HG03280 (cell line): ENCODE measurements at regions not wholly inside any gene's neighbourhood (a gene's known extent, or its start where the extent isn't known, plus 50 kb on each side); places are given as distances from the start of the nearest gene placed in this dataset.
"Not testable (repeated sequence)": the region's sequence is repeated elsewhere in the genome, so short reads cannot be mapped to it uniquely, and the experiment has no call there.

Experiments
- ATAC-seq: cut with Tn5 transposase; IDR thresholded peaks from one replicate; pipeline ENCODE4 v1.9.1; 2021; ENCODE audit warnings: mild to moderate bottlenecking, moderate library complexity; ENCODE audit not compliant: unreplicated experiment

DNA sequence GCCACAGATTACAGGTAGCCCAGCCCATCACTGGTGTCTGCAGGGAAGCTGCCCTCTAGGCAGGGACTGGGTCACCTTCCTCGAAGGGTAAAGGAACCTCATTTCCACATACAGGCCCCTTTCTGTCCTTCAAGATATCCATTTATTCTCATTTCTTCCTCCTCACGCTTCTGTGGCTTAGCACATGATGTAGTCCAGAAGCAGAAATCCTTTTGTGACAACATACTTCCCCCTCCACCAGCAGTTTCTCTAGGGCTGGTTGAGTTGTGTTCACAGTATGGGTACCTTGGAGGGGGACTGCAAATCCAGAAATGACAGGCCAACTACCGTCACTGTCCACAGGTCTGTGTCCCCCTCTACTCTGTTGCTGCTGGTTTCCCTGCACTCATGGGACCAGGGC is 364.9 kb downstream of the ANAPC1 start:
- ATAC-seq: no peak

DNA sequence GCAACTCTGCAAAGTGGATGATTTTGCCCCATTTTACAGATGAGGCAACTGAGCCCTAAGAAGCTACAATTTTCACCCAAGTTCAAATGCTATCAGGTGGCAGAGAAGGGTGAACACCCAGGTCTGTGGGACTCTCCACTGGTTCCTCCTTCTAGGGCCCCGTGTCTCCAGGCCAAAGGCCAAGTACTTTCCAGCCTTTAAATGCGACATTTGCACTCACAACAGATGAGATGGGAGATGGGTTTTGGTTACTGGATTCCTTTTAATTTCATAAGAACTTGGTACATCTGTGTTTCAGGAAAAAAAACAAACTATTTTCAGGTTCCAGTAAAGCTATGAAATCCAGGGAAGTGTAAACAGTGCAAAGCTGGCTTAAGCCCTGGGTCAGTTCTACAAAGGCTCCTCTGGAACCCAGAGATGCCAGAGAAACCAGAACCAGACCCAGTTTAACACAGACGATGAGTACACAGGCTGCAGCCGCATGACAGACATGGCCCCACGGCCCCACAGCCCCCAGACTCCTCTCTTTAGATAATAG is 361.7 kb downstream of the ANAPC1 start:
- ATAC-seq: no peak

DNA sequence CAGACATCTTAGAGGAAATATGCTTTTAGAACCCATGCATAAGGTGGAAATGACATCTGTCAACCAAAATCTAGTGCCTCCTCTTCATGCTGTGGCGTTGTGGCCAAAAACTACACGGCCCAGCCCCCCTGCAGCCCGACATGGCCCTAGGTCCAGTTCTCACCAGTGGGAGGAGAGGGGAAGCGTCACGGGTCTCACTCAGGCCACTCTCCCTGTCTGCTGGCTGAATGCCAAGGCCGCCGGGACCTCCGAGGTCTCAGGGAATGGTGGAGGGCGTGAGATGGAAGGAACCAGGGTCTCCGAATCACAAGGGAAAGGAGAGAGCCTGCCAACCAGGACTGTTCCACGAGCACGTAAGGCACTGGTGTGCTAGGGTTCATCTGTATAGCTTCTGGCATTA is 361.0 kb downstream of the ANAPC1 start:
- ATAC-seq: no peak

DNA sequence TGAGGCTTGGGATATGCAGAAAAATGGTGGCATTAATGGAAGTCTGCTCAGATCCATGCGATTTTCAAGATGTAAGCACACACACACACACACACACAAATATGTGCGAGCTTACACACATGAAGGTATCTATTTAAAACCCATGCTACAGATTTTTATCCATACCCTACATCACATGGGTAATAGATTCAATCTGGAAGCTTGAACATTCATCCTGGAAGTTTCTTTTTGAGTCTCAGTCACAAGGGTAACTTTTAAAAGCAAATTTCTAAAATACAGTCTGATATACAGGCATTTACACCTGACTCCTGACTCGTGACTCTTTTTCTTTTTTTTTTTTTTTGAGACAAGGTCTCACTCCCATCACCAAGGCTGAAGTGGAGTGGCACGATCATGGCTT is 359.0 kb downstream of the ANAPC1 start:
- not testable (repeated sequence) for ATAC-seq

DNA sequence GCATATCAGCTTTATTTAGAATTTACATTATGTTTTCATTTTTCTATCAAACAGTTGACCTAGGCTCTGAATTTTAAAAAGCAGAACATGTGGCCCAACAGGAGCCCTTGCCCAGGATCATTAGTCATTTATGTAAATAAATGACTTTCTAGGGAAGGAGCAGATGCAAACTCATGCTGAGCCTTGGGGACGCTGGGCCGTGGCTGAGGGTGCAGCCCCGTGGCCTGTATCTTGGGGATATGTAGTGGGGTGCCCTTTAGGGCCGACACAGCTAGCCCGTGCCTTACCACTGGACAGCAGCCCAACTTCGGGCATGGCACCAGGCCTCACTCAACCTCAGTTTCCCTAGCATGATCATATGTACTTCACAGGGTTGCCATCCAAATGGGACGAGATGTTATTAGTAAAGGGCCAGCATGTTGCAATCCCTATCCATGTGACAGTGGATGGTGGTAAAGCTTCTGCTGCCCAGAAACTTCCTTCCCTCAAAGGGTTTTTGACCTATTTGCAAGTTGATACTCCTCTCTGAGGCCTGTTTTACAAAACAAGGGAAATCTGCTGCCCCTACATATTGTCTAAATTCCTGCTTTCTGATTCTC is 357.9 kb downstream of the ANAPC1 start:
- not testable (repeated sequence) for ATAC-seq

DNA sequence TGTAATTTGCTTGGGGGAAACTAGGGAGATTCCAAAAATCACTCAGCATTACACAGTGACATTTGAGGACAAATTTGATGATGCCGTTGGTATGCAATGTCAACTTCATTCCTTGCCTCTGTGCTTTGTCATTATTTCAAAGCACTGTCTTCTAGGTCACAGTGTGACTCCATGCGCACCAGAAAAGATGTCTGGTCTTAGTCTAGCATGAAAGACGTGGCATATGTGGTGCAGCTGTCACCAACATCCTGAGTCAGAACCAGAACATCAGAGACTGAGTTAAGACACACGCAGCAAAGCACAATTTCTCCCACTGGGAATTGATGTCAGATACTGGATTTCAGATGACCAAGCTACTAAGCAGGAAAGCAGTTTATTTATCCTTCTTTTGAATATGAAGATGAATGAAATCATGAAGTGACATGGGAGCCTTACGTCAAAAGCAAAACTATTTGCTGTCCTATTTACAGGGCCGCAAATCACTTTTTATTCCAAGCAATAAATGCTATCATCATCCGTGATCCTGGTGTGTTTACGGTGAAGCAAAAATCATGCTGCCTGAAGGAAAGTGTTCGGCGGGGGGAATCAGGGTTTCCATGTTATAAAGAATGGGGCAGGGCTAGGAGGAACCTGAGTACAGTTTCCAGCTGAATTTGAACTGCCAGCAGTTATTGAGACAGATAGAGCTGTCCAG is 356.1 kb downstream of the ANAPC1 start:
- ATAC-seq: not testable (repeated sequence)

DNA sequence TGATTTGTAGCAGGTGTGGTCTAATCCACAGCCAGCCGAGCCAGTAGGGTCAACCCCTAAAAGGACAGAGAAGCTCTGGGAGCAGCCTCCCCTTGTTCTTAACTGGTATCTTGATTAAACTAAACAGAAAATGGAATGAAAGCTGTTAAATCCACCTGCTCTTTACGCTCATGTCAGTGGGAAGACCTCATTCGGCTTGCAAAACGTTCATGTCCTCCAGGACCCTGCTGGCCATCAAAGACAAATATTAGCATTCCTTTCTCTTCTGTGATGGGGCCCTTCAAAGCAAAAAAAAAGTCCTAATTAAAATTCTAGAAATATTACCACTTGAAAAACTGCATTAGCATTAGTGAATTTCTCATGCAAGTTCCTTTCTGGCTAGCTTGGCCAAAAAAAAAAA is 355.0 kb downstream of the ANAPC1 start:
- ATAC-seq: not testable (repeated sequence)

DNA sequence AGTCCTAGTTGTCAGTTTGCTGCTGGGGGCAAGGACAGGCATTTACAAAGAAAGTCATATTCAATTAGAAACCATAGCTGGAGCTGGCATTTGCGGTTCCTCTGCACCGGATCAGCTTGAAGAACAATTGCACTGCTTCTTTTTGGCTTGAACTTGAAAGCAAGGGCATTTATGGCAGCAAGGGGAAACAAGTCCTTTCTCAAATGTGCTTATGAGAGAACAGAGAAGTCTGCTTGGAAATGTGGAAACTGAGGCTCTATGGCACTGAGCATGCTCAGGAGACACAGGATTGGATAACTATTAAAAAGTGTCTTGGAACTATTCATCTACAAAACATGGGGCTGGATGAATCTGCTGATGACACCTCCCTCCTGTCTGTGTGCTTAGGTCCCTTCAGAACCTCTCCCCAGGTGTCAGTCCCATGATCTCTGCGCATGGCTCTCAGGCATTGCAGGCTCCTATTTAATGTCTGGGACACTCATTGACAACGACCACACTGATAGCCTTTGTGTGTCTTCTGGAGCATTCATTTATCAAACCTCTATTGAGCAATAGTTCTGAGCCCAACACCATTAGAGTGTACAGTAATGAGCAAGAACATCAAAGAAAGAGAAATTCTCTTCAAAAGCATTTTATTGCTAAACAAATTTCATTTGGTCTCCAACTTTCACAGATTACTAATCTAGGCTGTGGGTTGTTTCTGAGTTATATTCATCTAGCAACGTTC is 353.6 kb downstream of the ANAPC1 start:
- not testable (repeated sequence) for ATAC-seq

DNA sequence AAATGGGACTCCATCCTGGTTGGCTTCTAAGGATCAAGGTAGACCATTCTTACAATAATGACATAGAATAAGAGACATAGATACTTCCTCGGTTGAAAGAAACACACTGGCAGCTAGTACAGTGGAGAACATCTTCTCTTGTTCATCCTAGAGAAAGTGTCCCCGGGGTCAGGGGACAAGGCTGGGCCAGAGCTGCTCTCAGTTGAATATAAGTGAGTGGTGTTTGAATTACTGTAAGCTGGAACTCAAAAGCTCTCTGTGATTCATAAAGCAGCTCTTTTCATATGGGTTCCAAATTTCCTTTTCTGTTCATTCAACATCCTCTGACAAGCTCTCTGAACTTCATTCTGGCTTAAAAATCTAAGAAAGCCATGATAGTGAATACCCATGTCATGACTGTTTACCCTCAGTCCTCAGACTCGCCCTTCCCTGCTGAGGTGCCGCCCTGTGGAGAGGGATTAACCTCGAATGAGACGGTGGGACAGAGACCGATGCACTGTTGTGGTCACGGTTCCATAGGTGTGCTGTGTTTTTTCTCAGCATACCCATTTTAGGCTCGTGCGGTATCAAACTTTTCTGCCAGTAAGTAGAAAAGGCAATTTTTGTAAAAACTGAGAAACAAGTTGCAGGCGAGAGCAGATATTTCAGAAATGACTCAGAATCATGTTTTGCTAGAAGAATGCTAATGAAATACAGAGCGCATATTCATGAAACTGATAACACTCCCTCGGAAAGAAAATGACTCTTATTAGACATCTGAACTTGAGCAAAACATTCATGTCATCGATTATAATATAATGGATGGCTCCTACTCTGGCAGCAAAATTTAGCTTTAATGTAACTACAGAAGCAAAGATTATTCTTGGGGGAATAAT is 351.1 kb downstream of the ANAPC1 start:
- not testable (repeated sequence) for ATAC-seq

DNA sequence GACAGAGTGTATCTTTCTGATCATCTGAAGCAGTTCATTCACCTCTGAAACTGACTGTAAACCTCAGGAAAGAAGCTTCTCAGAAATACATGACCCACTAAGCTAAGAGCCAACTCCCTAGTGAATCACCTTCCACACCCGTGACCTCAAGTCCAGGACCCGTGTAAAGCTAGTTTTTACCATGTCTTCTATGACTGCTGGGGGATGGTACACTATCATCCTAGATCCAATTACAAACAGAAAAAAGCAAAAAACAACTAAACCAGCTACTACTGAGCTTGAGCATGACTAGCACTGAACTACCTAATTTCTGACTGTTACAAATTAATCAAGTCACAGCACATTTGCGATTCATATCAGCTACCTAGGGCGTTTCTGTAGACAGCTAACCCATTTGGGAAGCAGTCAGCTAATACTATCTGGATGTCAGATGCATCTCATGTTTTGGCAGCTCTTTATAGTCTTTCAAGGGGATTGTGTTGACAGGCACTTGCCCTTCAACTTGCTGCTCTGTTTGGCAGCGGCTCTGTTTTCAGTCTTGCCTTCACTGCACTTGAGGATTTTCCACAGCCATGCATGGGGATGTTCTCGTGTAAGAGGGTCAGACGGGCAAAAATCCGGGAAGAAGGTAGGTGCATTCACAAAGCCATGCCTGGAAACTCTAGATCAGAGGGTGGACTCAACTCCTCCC is 350.3 kb downstream of the ANAPC1 start:
- not testable (repeated sequence) for ATAC-seq

DNA sequence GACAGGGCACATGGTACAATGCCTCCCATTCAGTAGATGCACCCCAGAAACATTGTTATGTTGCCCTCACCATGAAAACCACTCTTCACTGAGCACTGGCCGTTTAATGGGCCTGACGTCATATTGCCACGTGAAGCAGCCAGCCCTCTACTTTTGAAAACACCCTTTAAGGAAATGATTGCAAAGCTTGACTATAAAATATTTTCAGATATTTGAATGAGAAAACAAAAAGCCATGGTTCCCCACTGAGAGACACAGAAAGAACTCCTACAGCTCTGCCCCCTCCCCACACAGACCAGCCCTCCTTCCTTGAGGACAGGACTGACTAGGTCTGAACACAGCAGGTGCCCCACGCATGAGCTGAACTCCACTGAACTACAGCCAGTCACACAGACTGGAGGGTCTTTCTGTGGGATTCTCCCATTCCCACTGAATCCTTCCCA is 349.1 kb downstream of the ANAPC1 start:
- ATAC-seq: no peak

DNA sequence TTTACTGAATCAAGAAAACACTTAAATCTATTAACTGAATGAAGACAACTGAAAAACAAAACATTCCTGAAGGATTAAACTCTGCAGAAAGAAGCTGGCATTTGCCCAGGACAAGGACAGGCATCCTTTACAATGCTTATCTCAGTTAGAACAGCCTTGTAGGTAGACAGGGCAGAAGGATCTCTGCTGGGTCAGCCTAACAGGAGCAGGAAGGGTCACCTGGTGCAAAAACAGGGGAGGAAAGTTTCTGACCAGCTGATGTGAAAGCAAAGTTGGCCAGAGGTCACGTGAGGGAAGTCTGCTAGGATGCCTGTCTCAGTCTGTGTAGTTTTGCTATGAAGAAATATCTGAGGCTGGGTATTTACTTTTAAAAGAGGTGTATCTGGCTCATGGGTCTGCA is 348.6 kb downstream of the ANAPC1 start:
- ATAC-seq: no peak

DNA sequence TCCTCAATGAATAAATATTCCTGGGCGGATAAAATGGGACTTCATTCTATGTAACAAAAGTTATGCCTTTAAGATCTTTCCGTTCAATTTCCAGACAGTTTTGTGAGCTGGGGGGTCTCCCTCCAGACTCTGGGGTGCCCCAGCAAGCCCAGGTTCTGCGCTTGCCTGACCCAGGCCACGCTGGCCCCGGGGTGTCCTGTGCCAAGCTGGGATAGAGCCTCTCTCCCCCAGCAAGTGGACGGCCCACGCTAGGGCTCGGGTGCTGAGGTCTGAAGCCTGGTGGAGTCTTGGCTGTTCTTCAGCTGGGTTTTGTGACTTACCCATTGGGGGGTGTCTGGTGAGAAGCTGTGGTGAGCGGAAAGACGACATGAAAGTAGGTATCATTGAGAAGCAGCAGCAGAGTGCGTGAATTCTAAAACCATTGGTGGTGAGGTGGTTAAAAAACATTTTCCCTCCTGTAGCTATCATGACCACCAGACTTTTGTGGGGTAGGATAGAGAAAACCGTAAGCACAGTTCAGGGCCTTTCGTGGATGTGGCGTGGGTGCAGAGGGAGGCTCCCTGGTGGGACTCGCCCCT is 346.8 kb downstream of the ANAPC1 start:
- ATAC-seq: no peak

DNA sequence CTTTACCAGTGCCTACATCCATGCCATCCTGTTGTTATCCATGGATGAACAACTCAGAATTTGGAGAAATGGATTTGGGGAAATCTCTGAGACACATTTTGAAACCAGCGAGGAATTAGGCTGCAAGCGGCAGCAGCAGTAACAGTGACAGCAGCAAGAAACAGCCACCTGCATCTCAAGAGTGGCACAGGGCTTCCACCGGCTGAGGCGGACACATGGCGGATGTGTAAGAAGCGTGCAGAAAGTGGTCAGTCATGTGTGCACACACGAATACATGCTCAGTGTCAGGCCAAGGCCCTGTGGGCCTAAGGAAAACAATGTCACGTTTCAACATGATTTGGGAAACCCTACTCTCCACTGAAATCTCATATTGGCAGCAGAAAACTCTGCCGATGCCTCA is 344.0 kb downstream of the ANAPC1 start:
- ATAC-seq: not testable (repeated sequence)

DNA sequence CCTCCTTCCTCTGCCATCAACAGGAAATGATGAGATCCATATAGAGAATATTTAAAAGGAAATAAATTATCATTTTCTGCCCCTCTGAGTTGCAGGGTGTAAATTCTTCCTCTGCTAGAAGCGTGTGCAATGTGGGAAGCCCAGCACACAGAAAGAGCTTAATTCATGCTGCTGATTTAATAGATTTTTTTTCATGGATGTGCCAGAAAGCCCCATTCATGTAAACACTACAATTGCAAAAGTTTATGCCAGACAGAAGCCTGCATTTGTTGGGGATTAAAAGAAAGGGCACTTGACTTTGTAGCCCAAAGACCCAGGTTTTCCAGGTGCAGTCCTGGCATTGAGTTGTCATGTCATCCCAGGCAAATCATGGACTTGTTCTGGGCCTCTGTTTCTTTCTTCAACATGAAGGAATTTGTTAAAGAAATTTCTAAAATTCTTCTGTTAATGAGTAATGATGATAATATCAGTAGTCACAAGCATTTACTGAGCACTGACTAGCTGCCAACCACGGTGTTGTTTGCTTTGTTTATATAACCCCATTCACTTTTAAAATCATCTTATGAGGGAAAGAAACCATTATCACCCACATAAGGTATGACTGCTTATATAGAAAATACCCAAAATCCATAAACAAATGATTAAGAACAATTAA is 341.7 kb downstream of the ANAPC1 start:
- not testable (repeated sequence) for ATAC-seq

DNA sequence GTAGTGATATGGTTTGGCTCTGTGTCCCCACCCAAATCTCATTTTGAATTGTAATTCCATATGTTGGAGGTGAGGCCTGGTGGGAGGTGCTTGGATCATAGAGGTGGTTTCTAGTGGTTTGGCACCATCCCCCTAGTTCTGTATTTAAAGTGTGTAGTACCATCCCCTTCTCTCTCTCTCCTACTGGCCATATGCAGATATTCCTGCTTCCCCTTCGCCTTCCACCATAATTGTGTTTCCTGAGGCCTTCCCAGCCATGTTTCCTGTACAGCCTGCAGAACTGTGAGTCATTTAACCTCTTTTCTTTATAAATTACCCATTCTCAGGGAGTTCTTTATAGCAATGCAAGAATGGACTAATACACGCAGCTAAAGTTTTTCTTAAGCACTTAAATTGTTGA is 340.0 kb downstream of the ANAPC1 start:
- not testable (repeated sequence) for ATAC-seq

DNA sequence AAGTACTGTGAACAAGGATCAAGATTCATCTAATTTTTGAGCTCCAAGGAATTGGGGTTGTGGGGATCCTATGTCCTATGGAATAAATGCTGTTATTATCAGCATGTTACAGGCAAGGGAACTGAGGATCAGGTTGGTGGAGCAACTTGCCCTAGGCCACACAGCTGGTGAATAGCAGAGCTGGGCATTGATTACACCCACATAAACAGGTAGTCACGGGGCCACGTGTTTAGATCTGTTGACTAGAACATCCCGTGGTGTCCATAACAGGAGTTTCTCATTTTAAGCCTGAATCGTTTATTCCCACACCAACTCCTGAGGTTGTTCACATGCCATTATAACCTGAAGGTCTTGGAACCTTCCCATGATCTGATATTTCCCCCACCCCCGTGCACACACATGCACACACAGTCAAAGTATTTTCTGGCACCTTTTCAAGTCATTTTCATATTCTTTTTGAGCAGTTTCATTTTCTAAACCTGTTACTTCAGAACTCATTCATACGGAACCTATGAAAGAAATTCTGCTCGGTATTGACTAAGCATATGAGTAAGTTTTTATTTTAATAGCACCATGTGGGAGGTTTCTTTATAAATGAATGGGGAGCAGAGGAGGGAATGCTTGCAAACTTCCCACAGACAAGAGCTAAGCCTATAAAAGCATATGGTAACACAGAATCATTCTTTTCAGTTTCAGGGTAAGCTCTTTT is 338.1 kb downstream of the ANAPC1 start:
- ATAC-seq: not testable (repeated sequence)

DNA sequence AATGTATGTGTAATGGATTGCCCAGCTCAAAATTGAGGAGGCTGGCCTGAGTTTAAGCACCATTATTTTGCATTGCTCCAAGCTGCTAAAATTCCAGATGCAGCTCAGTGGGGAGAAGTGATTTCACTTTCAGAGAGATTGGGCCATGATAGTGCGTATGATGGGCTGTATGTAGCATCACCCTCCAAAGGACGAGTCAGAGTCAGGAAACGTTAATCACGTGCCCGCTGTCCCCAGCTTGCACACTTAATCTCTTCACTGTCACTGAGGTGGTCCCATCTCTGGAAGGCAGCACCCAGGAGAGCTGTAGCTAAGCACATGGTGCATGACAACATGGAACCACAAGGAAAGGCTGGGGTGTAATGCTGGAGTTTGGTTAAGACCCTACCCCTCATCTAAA is 337.4 kb downstream of the ANAPC1 start:
- ATAC-seq: not testable (repeated sequence)

DNA sequence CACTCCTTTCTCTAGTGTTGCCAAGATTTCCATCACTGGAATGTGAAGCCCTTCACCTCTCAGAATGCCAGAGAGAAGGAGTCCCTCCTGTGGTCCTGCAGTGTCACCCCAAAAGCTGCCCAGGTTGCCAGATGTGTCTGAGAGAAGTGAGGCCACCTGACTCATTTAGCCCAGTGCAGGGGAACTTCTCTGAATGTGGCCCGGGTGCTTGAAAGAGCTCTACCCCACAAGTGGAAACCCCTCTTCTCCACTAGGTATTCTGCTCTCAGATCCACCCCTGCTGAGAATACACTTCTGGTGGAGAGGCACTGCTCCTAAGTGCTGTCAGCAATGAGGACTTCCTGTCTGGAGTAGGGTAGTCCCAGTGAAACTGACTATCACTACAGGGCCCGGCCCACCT is 334.8 kb downstream of the ANAPC1 start:
- ATAC-seq: not testable (repeated sequence)
